Activated naive CD8-positive, alpha-beta T cell treated with anti-CD3 and anti-CD28 coated beads, Interleukin-2, amount 10 ng/mL, durations not matched to agents 7 days and 5 days (primary cell): ENCODE measurements at regions not wholly inside any gene's neighbourhood (a gene's known extent, or its start where the extent isn't known, plus 50 kb on each side); places are given as distances from the start of the nearest gene placed in this dataset.

ENCODE experiments used
- ATAC-seq: fragments of 150-1000 bp; cut with Tn5 transposase; one replicate; pipeline ENCODE4 v1.10.0; 2021; ENCODE audit warnings: low read depth, moderate library complexity
- POLR2A ChIA-PET: fragments of 350-600 bp; sonication (Branson Sonifier 250); formaldehyde crosslinking; loops from one replicate; lab custom pipeline; 2021; ENCODE audit warnings: antibody characterized with exemption; lab: Charles Lee
- DNase-seq: peaks from one replicate; pipeline ENCODE4 v3.0.0; 2021
- H3K27ac Mint-ChIP-seq: one replicate; pipeline ENCODE4 v1.8.0; 2022; ENCODE audit warnings: mild to moderate bottlenecking, mixed read lengths
- H3K27me3 Mint-ChIP-seq: one replicate; pipeline ENCODE4 v1.8.0; 2022; ENCODE audit warnings: mild to moderate bottlenecking, moderate library complexity, mixed read lengths
- H3K36me3 Mint-ChIP-seq: one replicate; pipeline ENCODE4 v1.8.0; 2021; ENCODE audit warnings: mild to moderate bottlenecking, mixed read lengths
- H3K4me1 Mint-ChIP-seq: one replicate; pipeline ENCODE4 v1.8.0; 2021; ENCODE audit warnings: mixed read lengths
- H3K4me3 Mint-ChIP-seq: one replicate; pipeline ENCODE4 v1.8.0; 2022; ENCODE audit warnings: mild to moderate bottlenecking, moderate library complexity, mixed read lengths
- H3K9me3 Mint-ChIP-seq: one replicate; pipeline ENCODE4 v1.8.0; 2021; ENCODE audit warnings: mixed read lengths

DNA sequence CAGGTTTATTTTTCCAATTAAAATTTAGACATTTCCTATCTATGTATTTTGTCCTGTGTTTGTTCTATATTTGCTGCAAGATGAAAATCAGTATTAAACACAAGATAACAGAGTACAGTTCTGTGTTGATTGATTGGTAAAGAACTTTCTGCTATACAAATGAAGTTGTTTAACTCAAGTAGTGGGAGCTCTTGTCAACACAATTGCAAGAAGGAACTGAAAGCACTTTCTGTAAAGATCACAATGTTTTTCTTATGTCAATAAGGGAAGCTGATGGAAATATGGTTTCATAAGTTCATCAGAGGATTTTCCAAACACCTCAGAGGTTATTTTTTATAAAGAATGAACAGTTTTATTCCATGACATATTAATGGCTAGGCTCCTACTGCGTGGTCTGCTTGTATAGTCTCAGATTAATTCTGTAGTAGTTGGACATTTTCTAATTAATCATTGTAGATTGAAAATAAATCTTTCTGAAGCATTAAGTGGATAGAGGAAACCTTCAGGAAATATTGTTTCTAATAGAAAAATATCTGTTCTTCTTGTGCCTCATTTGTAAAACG lies 379.5 kb downstream of the LRFN5 start:
- POLR2A ChIA-PET = no interaction called here
- Mint-ChIP-seq H3K4me1 (no peaks in the 10 kb centered on the region), H3K9me3 (no peaks in the 10 kb centered on the region), H3K4me3 (no peak overlapping the region), H3K27me3 (no peaks in the 10 kb centered on the region), H3K36me3 (no peaks in the 10 kb centered on the region), H3K27ac (no peak overlapping the region)
- ATAC-seq = no peak
- no peak for DNase-seq

DNA sequence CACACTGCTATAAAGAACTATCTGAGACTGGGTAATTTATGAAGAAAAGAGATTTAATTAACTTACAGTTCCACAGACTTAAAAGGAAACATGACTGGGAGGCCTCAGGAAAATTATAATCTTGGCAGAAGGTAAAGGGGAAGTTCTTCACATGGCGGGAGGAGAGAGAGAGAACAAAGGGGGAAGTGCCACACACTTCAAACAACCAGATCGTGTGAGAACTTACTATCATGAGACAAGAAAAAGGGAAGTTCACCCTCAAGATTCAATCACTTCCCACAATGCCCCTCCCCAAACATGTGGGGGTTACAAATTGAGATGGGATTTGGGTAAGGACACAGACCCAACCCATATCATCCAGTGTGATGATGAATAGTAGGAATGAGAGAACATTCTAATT lies 366.5 kb downstream of the LRFN5 start:
- POLR2A ChIA-PET = no interaction called here
- Mint-ChIP-seq H3K27me3 (no peaks in the 10 kb centered on the region), H3K36me3 (no peaks in the 10 kb centered on the region), H3K9me3 (peaks cover 12% of the 10 kb centered on the region), H3K27ac (no peak overlapping the region), H3K4me1 (no peaks in the 10 kb centered on the region), H3K4me3 (no peak overlapping the region)
- DNase-seq = no peak
- no peak for ATAC-seq

GRCh38 chr14:41972531-41972930 lies 365.9 kb downstream of the LRFN5 start:
- Mint-ChIP-seq H3K4me3 (no peak overlapping the region), H3K9me3 (peaks cover 12% of the 10 kb centered on the region), H3K27ac (no peak overlapping the region), H3K36me3 (no peaks in the 10 kb centered on the region), H3K27me3 (no peaks in the 10 kb centered on the region), H3K4me1 (no peaks in the 10 kb centered on the region)
- POLR2A ChIA-PET = no interaction called here
- DNase-seq (no peak), ATAC-seq (no peak)

- ATAC-seq = no peak
- H3K27me3 Mint-ChIP-seq = no peaks in the 10 kb centered on the region
- no peaks in the 10 kb centered on the region for H3K4me1 Mint-ChIP-seq
- POLR2A ChIA-PET = no interaction called here
- H3K4me3 Mint-ChIP-seq = no peak overlapping the region
- H3K9me3 Mint-ChIP-seq = peaks cover 10% of the 10 kb centered on the region
- no peak for DNase-seq
- H3K27ac Mint-ChIP-seq = no peak overlapping the region
- no peaks in the 10 kb centered on the region for H3K36me3 Mint-ChIP-seq
These were observed 353.6 kb downstream of the LRFN5 start for GRCh38 chr14:41960281-41960680.

DNA sequence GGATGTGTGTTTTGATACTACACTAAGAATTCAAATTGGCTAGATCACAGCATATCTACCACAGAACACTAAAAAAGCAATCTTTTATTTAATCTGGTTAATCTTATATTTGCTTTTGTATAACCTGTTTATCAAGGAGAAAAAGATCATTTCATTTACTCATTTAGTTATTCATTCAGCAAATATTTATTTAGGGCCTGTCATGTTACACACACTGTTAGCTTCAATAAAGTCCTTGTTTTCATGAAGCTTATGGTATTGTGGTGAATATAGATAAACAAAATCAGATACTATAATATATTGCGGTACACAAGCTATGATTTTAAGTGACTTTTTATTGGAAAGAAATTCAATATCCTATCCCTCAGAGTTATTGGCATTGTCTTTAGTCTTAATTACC lies 350.8 kb downstream of the LRFN5 start:
- Mint-ChIP-seq H3K4me3 (no peak overlapping the region), H3K9me3 (peaks cover 2% of the 10 kb centered on the region), H3K27ac (no peak overlapping the region), H3K27me3 (no peaks in the 10 kb centered on the region), H3K4me1 (no peaks in the 10 kb centered on the region), H3K36me3 (no peaks in the 10 kb centered on the region)
- POLR2A ChIA-PET = no interaction called here
- DNase-seq (no peak), ATAC-seq (no peak)
